ENCODE measurements at regions not wholly inside any gene's neighbourhood (a gene's known extent, or its start where the extent isn't known, plus 50 kb on each side); places are given as distances from the start of the nearest gene placed in this dataset.

DNA sequence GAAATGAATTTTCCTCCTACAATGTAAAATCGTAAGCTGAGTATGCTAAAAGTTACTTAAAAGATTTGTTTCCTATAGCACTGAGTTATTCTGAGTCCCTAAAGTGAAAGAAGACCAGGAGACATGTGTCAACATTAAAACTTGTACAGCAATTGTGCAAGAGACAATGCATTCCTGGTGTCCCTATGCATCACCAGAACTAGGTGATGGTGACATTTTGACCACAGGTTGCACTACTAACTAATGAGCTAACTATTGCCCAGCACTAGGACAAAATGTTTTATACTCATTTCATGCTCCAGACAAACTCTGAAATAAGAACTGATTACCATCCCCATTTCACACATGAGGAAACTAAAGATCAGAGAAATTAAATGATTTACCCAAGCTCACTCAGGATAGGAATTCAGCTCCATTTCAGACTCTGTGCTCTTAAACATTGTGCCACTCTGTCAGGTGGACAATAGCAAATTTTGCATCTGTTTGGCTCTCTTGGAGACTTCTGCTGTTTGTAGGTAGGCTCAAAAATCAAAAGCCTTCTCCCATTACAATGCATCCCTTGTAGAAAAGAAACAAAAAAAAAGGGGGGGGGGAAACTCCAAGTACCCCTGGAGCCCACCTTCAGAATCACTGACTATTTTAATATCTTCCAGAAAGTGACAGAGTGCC is 269.2 kb downstream of the ACTL7B start:
- in situ Hi-C loops (cut with MboI; ENCODE audit: low sequenced_read_pairs, unreplicated experiment), result no loop called here
- no peak for DNase-seq (ENCODE audit: low spot score)

DNA sequence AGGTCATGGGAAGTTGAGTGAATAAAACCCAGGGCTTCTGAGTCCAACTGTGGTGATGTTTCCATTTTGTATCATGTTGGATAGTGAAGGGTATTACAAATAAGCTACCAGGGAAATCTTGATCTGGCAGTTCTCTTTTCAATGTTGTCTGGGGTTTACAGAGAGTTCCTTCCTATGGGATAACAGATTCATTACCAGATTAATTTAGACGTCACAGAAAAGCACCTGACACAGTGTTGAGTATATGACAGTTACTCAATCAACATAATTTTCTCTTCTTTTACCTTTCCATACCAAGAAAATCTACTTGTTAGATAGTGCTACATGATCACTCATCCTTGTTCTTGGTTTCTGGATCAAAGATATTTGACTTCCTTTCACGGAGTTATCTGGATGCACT is 270.9 kb downstream of the ACTL7B start:
- DNase-seq (ENCODE audit: low spot score), result no peak
- in situ Hi-C loops (cut with MboI; ENCODE audit: low sequenced_read_pairs, unreplicated experiment), result no loop called here
- TF ChIP-seq, protein P1, sequence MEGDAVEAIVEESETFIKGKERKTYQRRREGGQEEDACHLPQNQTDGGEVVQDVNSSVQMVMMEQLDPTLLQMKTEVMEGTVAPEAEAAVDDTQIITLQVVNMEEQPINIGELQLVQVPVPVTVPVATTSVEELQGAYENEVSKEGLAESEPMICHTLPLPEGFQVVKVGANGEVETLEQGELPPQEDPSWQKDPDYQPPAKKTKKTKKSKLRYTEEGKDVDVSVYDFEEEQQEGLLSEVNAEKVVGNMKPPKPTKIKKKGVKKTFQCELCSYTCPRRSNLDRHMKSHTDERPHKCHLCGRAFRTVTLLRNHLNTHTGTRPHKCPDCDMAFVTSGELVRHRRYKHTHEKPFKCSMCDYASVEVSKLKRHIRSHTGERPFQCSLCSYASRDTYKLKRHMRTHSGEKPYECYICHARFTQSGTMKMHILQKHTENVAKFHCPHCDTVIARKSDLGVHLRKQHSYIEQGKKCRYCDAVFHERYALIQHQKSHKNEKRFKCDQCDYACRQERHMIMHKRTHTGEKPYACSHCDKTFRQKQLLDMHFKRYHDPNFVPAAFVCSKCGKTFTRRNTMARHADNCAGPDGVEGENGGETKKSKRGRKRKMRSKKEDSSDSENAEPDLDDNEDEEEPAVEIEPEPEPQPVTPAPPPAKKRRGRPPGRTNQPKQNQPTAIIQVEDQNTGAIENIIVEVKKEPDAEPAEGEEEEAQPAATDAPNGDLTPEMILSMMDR (IDR thresholded peaks at IDR 0.05; ENCODE audit: borderline replicate concordance, control extremely low read depth, extremely low read depth, insufficient read depth, missing control alignments), result no peak

More for the DNA sequence above, 269.2 kb downstream of the ACTL7B start:
- TF ChIP-seq, protein P1 (IDR thresholded peaks at IDR 0.05; ENCODE audit: borderline replicate concordance, control extremely low read depth, extremely low read depth, insufficient read depth, missing control alignments), result no peak

DNA sequence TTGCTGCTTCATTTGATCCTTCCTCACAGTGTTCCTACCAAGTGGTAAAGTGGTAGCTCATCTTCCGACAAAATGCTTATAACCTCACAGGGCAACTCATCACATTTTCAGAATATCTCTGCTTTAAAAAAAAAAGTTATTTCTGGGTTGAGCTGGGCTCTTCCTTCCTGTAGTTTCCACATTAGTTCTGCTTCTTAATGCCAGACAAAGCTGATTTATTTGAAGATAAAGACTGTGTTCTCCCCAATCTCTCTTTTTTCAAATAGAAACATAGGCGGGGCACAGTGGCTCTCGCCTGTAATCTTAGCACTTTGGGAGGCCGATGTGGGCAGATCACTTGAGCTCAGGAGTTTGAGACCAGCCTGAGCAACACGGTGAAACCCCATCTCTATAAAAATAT is 273.1 kb downstream of the ACTL7B start:
- TF ChIP-seq, protein P1 (IDR thresholded peaks at IDR 0.05; ENCODE audit: borderline replicate concordance, control extremely low read depth, extremely low read depth, insufficient read depth, missing control alignments), result no peak
- in situ Hi-C loops (cut with MboI; ENCODE audit: low sequenced_read_pairs, unreplicated experiment), result no loop called here
- DNase-seq (ENCODE audit: low spot score), result no peak

DNA sequence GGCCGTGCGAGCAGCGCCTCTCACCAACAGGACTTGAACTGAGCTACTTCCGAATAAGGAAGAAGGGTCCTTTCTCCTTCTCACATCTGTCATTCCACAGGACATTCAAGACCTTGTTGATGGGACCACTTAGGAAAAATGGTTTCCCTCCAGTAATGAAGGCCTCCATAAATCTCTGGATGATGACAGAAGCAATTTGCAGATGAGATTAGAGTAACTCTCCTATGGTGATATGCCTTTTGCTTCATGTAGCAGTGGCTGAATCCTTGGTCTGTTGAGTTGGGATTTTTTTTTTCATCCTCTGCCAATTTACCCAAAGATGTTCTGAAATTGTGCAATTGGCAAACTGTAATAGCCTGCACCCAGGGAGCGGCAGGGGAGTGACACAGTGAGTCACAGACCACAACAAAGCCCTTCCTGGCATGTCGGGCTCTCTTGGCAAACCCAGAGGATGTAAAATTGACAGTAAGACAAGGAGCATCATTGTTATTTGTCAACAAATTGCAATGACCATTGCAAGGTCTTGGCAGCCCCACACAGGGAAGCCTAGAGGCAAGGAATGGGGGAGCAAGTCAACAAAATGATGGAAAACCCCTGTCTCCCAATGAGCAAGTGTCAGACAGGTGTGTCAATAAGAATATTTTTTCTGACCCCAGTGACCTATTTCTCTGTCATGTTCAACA is 275.9 kb downstream of the ACTL7B start:
- in situ Hi-C loops (cut with MboI; ENCODE audit: low sequenced_read_pairs, unreplicated experiment), result no loop called here
- TF ChIP-seq, protein P1 (IDR thresholded peaks at IDR 0.05; ENCODE audit: borderline replicate concordance, control extremely low read depth, extremely low read depth, insufficient read depth, missing control alignments), result no peak
- no peak for DNase-seq (ENCODE audit: low spot score)

DNA sequence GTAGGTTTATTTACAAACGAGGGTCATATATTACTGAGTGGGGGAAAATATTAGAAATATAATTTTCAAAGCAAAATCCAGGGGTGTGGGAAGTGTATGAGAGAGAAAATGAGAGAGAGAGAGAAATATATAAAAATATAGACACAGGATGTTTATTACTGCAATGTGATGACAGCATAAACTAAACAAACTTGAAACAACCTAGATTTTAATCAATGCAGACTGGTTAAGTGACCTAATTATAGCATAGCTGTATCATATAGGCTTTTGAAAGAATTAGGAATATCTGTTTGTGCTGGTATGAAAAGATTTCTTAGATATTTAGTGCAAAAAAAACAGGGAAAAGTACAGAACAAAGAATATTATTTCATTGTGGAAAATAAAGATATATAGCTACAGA is 280.5 kb downstream of the ACTL7B start:
- in situ Hi-C loops (cut with MboI; ENCODE audit: low sequenced_read_pairs, unreplicated experiment), result no loop called here
- TF ChIP-seq, protein P1 (IDR thresholded peaks at IDR 0.05; ENCODE audit: borderline replicate concordance, control extremely low read depth, extremely low read depth, insufficient read depth, missing control alignments), result no peak
- DNase-seq (ENCODE audit: low spot score), result no peak

DNA sequence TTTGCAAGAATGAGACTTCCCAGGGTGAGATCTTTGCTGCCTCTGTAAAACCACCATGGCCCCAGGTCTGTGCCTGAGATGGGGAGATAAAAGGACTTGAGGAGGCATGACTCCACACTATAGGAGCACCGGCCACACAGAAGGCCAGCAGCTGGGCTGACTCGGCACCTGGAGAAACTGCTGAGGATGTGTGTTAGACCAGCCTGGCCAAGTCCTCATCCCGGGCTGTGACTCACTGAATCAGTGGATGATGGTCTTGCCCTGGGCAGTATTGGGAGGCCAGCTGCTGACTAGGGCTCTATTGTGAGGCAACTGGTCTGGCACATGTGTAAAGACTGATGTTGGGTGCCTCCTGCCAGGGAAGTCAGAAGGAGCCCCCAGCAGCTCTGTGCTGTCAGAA is 286.2 kb downstream of the ACTL7B start:
- DNase-seq (ENCODE audit: low spot score), result no peak
- TF ChIP-seq, protein P1 (IDR thresholded peaks at IDR 0.05; ENCODE audit: borderline replicate concordance, control extremely low read depth, extremely low read depth, insufficient read depth, missing control alignments), result no peak
- in situ Hi-C loops (cut with MboI; ENCODE audit: low sequenced_read_pairs, unreplicated experiment), result loop anchor here (10.0 kb wide), 1 partner anchor 1095 kb away; no protein-coding TSS in a partner anchor
